Astrocyte (in vitro differentiated cells and primary cell): ENCODE measurements at regions not wholly inside any gene's neighbourhood (a gene's known extent, or its start where the extent isn't known, plus 50 kb on each side); places are given as distances from the start of the nearest gene placed in this dataset.
A peak's percentile ranks its signal among the peaks of the same experiment; 100 is the strongest.

Experiments
- DNase-seq: peaks from one replicate; pipeline ENCODE4 v3.0.0-alpha.2; 2010; ENCODE audit warnings: low read depth
- FAIRE-seq: peaks from 2 replicates; lab custom pipeline; 2011; peaks lifted over from hg19 to GRCh38; lab: Jason Lieb, UNC
- H2AFZ ChIP-seq: 2 replicates; pipeline ENCODE4 v1.6.0; 2012; ENCODE audit warnings: low read depth, low read length, inconsistent platforms
- H3K27ac ChIP-seq: 2 replicates; pipeline ENCODE4 v1.5.1; 2011; ENCODE audit warnings: low read depth, low read length, inconsistent platforms
- H3K27me3 ChIP-seq: 2 replicates; pipeline ENCODE4 v1.6.0; 2011; ENCODE audit warnings: low read length, inconsistent platforms; ENCODE audit not compliant: insufficient read depth
- H3K36me3 ChIP-seq: 2 replicates; pipeline ENCODE4 v1.5.1; 2011; ENCODE audit warnings: low read length, inconsistent platforms; ENCODE audit not compliant: insufficient read depth
- H3K4me1 ChIP-seq: 2 replicates; pipeline ENCODE4 v1.5.1; 2011; ENCODE audit warnings: low read length, inconsistent platforms; ENCODE audit not compliant: insufficient read depth
- H3K4me2 ChIP-seq: 2 replicates; pipeline ENCODE4 v1.6.0; 2012; ENCODE audit warnings: low read length, inconsistent platforms
- H3K4me3 ChIP-seq: 2 replicates; pipeline ENCODE4 v1.5.1; 2011; ENCODE audit warnings: low read depth, mild to moderate bottlenecking, low read length, inconsistent platforms; ENCODE audit not compliant: insufficient read depth
- H3K79me2 ChIP-seq: 2 replicates; pipeline ENCODE4 v1.6.0; 2012; ENCODE audit warnings: mild to moderate bottlenecking, low read length, inconsistent platforms; ENCODE audit not compliant: insufficient read depth
- H3K9ac ChIP-seq: 2 replicates; pipeline ENCODE4 v1.6.0; 2012; ENCODE audit warnings: mild to moderate bottlenecking, low read length, inconsistent platforms
- H3K9me3 ChIP-seq: 2 replicates; pipeline ENCODE4 v1.5.1; 2012; ENCODE audit warnings: low read depth, mild to moderate bottlenecking, low read length, inconsistent platforms; ENCODE audit not compliant: insufficient read depth
- H4K20me1 ChIP-seq: 2 replicates; pipeline ENCODE4 v1.6.0; 2012; ENCODE audit warnings: low read length, inconsistent platforms; ENCODE audit not compliant: insufficient read depth
- H3K27ac Mint-ChIP-seq: one replicate; pipeline ENCODE4 v1.8.0; 2021; ENCODE audit warnings: mild to moderate bottlenecking, mixed read lengths; ENCODE audit not compliant: unreplicated experiment
- H3K27me3 Mint-ChIP-seq: one replicate; pipeline ENCODE4 v1.8.0; 2021; ENCODE audit warnings: low read depth, mixed read lengths; ENCODE audit not compliant: unreplicated experiment
- H3K36me3 Mint-ChIP-seq: one replicate; pipeline ENCODE4 v1.8.0; 2021; ENCODE audit warnings: low read depth, mixed read lengths; ENCODE audit not compliant: unreplicated experiment
- H3K4me1 Mint-ChIP-seq: one replicate; pipeline ENCODE4 v1.8.0; 2021; ENCODE audit warnings: low read depth, mixed read lengths; ENCODE audit not compliant: unreplicated experiment
- H3K4me3 Mint-ChIP-seq: one replicate; pipeline ENCODE4 v1.8.0; 2021; ENCODE audit warnings: mild to moderate bottlenecking, moderate library complexity, mixed read lengths; ENCODE audit not compliant: unreplicated experiment
- H3K9me3 Mint-ChIP-seq: one replicate; pipeline ENCODE4 v1.8.0; 2021; ENCODE audit warnings: mild to moderate bottlenecking, mixed read lengths; ENCODE audit not compliant: unreplicated experiment
- EZH2 ChIP-seq: IDR thresholded peaks from 2 replicates; pipeline ENCODE4 v1.6.1; 2012; ENCODE audit warnings: mild to moderate bottlenecking, low read length, inconsistent platforms; ENCODE audit not compliant: insufficient read depth
- TF ChIP-seq, protein P1 (sequence below): IDR thresholded peaks from 2 replicates; pipeline ENCODE4 v1.5.1; 2011; ENCODE audit warnings: low read depth, mild to moderate bottlenecking, inconsistent platforms, low read length, moderate library complexity; ENCODE audit not compliant: insufficient read depth

DNA sequence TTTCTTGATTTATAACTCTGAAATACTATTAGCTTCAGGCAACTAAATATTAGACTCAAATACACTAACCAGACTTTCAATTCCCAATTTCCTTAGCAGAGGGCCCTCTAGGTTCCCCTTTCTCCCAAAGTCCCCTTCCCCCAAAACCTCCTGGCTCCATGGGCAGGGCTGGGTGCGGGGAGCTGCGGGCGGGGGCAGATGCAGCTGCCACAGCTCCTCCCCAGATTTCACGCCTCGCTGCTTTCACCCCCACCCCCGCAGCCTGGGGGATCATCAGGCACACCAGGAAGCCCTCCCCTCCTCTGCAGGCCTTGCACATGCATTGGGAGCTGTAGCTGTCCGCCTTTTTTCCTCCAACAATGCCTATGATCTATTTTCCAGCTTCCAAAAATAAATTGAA lies 82.8 kb upstream of the SPATA31C2 start:
- FAIRE-seq: no peak

DNA sequence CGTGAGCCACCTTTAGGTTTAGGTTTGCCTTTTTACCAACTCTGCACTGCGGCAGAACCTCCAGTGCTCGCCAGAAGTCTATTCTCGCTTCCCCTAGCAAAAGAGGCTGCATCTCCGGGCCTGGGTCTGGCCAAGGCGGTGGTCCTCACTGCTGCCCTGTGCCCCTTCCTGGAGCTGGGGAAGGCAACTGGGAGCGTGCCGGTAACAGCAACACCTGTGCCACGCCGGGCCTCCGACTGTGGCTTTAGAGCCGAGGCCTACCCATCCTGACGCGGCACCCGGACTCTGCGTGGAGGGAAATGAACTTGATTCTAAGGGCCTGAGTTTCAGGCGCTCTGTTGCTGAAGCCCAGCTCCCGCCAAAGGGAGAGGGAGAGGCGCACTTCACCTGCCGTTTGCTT lies 82.4 kb upstream of the SPATA31C2 start:
- no peak for FAIRE-seq
- no peaks in the 10 kb centered on the region for H3K36me3 Mint-ChIP-seq

More for the DNA sequence above, 82.8 kb upstream of the SPATA31C2 start:
- H3K9me3 ChIP-seq: no peaks in the 10 kb centered on the region
- H4K20me1 ChIP-seq: no peaks in the 10 kb centered on the region
- Mint-ChIP-seq H3K4me1 (peaks cover 12% of the 10 kb centered on the region), H3K36me3 (no peaks in the 10 kb centered on the region), H3K27me3 (no peaks in the 10 kb centered on the region), H3K9me3 (peaks cover 2% of the 10 kb centered on the region), H3K4me3 (no peak overlapping the region), H3K27ac (no peak overlapping the region)
- no peak overlapping the region for H3K27ac ChIP-seq
- no peak overlapping the region for H3K9ac ChIP-seq
- no peak overlapping the region for H3K4me3 ChIP-seq
- H3K4me2 ChIP-seq: no peak overlapping the region
- no peaks in the 10 kb centered on the region for H3K4me1 ChIP-seq
- no peak for DNase-seq
- no peaks in the 10 kb centered on the region for H3K79me2 ChIP-seq
- H3K27me3 ChIP-seq: no peaks in the 10 kb centered on the region
- H2AFZ ChIP-seq: no peak overlapping the region
- no peaks in the 10 kb centered on the region for H3K36me3 ChIP-seq
- TF ChIP-seq, protein P1, sequence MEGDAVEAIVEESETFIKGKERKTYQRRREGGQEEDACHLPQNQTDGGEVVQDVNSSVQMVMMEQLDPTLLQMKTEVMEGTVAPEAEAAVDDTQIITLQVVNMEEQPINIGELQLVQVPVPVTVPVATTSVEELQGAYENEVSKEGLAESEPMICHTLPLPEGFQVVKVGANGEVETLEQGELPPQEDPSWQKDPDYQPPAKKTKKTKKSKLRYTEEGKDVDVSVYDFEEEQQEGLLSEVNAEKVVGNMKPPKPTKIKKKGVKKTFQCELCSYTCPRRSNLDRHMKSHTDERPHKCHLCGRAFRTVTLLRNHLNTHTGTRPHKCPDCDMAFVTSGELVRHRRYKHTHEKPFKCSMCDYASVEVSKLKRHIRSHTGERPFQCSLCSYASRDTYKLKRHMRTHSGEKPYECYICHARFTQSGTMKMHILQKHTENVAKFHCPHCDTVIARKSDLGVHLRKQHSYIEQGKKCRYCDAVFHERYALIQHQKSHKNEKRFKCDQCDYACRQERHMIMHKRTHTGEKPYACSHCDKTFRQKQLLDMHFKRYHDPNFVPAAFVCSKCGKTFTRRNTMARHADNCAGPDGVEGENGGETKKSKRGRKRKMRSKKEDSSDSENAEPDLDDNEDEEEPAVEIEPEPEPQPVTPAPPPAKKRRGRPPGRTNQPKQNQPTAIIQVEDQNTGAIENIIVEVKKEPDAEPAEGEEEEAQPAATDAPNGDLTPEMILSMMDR: no peak
- no peak for TF ChIP-seq EZH2

DNA sequence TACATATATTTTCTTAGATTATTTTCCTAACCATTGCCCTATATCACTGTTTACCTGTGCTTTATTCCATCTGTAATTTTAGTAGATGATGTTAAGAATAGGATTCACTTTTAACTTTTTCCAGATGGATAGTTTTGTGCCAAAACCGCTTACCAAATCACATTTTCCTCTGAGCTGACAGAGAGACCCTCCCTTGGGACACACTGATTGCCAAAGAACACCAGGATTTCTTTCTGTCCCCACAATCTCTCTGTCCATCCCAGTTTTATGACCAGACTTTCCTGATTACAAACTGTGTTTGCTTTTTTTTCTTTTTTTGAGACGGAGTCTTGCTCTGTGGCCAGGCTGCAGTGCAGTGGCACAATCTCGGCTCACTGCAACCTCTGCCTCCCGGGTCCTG lies 81.3 kb upstream of the SPATA31C2 start:
- FAIRE-seq: no peak
- peaks cover 5% of the 10 kb centered on the region for H3K9me3 Mint-ChIP-seq
- H3K4me3 Mint-ChIP-seq: no peak overlapping the region
- H3K27me3 ChIP-seq: no peaks in the 10 kb centered on the region
- H3K4me1 ChIP-seq: no peaks in the 10 kb centered on the region
- H3K36me3 ChIP-seq: no peaks in the 10 kb centered on the region
- no peaks in the 10 kb centered on the region for H3K27me3 Mint-ChIP-seq
- H3K4me2 ChIP-seq: no peak overlapping the region
- no peak overlapping the region for H3K4me3 ChIP-seq
- H3K79me2 ChIP-seq: no peaks in the 10 kb centered on the region
- H3K9me3 ChIP-seq: no peaks in the 10 kb centered on the region
- H3K36me3 Mint-ChIP-seq: no peaks in the 10 kb centered on the region
- no peaks in the 10 kb centered on the region for H4K20me1 ChIP-seq
- DNase-seq: no peak
- TF ChIP-seq EZH2: no peak
- TF ChIP-seq, protein P1: no peak
- H3K27ac ChIP-seq: no peak overlapping the region
- peaks cover 20% of the 10 kb centered on the region for H3K4me1 Mint-ChIP-seq
- peak overlapping the region; percentile 92 for H3K27ac Mint-ChIP-seq
- H2AFZ ChIP-seq: no peak overlapping the region
- no peak overlapping the region for H3K9ac ChIP-seq

More for the DNA sequence above, 82.4 kb upstream of the SPATA31C2 start:
- no peaks in the 10 kb centered on the region for H4K20me1 ChIP-seq
- H3K9ac ChIP-seq: no peak overlapping the region
- H3K27me3 Mint-ChIP-seq: no peaks in the 10 kb centered on the region
- H3K4me1 ChIP-seq: no peaks in the 10 kb centered on the region
- peaks cover 13% of the 10 kb centered on the region for H3K4me1 Mint-ChIP-seq
- no peak overlapping the region for H2AFZ ChIP-seq
- H3K36me3 ChIP-seq: no peaks in the 10 kb centered on the region
- no peaks in the 10 kb centered on the region for H3K27me3 ChIP-seq
- H3K4me3 Mint-ChIP-seq: no peak overlapping the region
- H3K9me3 Mint-ChIP-seq: peaks cover 2% of the 10 kb centered on the region
- no peak overlapping the region for H3K27ac Mint-ChIP-seq
- no peak for TF ChIP-seq EZH2
- TF ChIP-seq, protein P1: no peak
- H3K27ac ChIP-seq: no peak overlapping the region
- H3K4me2 ChIP-seq: no peak overlapping the region
- H3K9me3 ChIP-seq: no peaks in the 10 kb centered on the region
- no peak overlapping the region for H3K4me3 ChIP-seq
- DNase-seq: no peak
- no peaks in the 10 kb centered on the region for H3K79me2 ChIP-seq
